ENCODE measurements at regions not wholly inside any gene's neighbourhood (a gene's known extent, or its start where the extent isn't known, plus 50 kb on each side); places are given as distances from the start of the nearest gene placed in this dataset.

GRCh38 chr2:240292035-240292574 lies 143.4 kb upstream of the GPC1 start:
- TF ChIP-seq, protein P1, sequence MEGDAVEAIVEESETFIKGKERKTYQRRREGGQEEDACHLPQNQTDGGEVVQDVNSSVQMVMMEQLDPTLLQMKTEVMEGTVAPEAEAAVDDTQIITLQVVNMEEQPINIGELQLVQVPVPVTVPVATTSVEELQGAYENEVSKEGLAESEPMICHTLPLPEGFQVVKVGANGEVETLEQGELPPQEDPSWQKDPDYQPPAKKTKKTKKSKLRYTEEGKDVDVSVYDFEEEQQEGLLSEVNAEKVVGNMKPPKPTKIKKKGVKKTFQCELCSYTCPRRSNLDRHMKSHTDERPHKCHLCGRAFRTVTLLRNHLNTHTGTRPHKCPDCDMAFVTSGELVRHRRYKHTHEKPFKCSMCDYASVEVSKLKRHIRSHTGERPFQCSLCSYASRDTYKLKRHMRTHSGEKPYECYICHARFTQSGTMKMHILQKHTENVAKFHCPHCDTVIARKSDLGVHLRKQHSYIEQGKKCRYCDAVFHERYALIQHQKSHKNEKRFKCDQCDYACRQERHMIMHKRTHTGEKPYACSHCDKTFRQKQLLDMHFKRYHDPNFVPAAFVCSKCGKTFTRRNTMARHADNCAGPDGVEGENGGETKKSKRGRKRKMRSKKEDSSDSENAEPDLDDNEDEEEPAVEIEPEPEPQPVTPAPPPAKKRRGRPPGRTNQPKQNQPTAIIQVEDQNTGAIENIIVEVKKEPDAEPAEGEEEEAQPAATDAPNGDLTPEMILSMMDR (conservative IDR thresholded peaks at IDR 0.05) = no peak
- TF ChIP-seq ZFX (IDR thresholded peaks at IDR 0.05) = no peak

Data from C4-2B (cell line).